ENCODE measurements at regions not wholly inside any gene's neighbourhood (a gene's known extent, or its start where the extent isn't known, plus 50 kb on each side); places are given as distances from the start of the nearest gene placed in this dataset.

DNA sequence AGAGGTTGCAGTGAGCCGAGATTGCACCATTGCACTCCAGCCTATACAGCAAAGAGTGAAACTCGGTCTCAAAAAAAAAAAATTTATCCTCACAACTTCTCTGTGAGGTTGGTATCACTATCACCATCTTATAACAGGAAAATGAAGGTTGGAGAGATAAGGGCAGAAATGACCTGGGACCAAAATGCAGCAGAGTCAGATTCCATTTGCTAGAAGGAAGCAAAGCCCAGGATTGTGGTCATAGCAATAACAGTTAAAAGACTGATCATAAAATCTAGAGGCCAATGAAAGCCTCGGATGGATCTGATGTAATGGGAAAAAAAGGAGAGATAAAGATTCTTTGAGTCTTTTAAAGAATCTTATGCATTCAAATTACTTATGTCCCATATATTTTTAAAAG, 69.6 kb upstream of the TEKT1 start (continued):
- TF ChIP-seq, protein P1, sequence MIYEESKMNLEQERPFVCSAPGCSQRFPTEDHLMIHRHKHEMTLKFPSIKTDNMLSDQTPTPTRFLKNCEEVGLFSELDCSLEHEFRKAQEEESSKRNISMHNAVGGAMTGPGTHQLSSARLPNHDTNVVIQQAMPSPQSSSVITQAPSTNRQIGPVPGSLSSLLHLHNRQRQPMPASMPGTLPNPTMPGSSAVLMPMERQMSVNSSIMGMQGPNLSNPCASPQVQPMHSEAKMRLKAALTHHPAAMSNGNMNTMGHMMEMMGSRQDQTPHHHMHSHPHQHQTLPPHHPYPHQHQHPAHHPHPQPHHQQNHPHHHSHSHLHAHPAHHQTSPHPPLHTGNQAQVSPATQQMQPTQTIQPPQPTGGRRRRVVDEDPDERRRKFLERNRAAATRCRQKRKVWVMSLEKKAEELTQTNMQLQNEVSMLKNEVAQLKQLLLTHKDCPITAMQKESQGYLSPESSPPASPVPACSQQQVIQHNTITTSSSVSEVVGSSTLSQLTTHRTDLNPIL (CRISPR knock-in tag; IDR thresholded peaks at IDR 0.05; ENCODE audit: low read depth), result no peak
- TF ChIP-seq ZFP3 (CRISPR knock-in tag; IDR thresholded peaks at IDR 0.05) (no peak), ESRRG (CRISPR knock-in tag; IDR thresholded peaks at IDR 0.05) (no peak), CSDC2 (CRISPR knock-in tag; IDR thresholded peaks at IDR 0.05) (no peak), PPARA (CRISPR knock-in tag; IDR thresholded peaks at IDR 0.05; ENCODE audit: borderline replicate concordance) (no peak)

DNA sequence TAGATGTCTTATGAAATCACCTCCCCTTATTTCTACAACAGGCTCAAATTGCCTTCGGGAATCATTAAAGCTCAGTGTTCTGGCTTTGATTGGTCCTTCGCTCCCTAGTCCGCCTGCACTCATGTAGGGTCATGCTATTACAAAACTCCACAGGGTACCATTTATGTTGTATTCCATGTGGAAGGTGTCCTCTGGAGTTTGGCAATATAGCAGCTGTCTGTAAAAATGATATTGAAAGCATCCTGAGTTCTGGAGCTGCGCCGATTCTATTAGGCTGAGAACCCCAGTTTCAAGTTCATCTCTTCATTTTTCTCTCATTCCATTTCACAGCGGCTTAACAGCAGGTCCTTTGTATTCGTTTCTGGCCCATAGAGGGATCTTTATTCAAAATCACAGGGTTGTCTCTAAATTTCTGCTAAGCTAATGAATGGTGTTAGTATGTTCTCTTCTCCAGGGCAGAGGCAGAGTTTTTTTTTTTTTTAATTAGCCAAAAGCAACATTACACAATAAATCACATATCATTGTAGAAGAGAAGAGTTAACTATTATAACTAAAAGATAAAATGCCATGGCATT, 71.9 kb upstream of the TEKT1 start:
- no peak for ATAC-seq
- TF ChIP-seq ZC3H10 (CRISPR knock-in tag; IDR thresholded peaks at IDR 0.05), result no peak
- no peak for TF ChIP-seq ZNF565 (CRISPR knock-in tag; conservative IDR thresholded peaks at IDR 0.05; ENCODE audit: low read depth)
- TF ChIP-seq ZFP30 (CRISPR knock-in tag; IDR thresholded peaks at IDR 0.05), result no peak
- no peak for TF ChIP-seq ARNTL (CRISPR knock-in tag; IDR thresholded peaks at IDR 0.05; ENCODE audit: borderline replicate concordance, low read depth)
- TF ChIP-seq PPARA (CRISPR knock-in tag; IDR thresholded peaks at IDR 0.05; ENCODE audit: borderline replicate concordance), result no peak
- no peak for TF ChIP-seq ZNF70 (CRISPR knock-in tag; IDR thresholded peaks at IDR 0.05)
- no peak for TF ChIP-seq CSDC2 (CRISPR knock-in tag; IDR thresholded peaks at IDR 0.05)
- no peak for TF ChIP-seq ISL1 (CRISPR knock-in tag; IDR thresholded peaks at IDR 0.05)
- TF ChIP-seq TOX (CRISPR knock-in tag; IDR thresholded peaks at IDR 0.05; ENCODE audit: borderline replicate concordance), result no peak
- no peak for TF ChIP-seq ZFP3 (CRISPR knock-in tag; IDR thresholded peaks at IDR 0.05)
- no peak for TF ChIP-seq SNAI2 (CRISPR knock-in tag; IDR thresholded peaks at IDR 0.05)
- no peak for TF ChIP-seq ZNF8 (CRISPR knock-in tag; IDR thresholded peaks at IDR 0.05)
- TF ChIP-seq, protein P2, sequence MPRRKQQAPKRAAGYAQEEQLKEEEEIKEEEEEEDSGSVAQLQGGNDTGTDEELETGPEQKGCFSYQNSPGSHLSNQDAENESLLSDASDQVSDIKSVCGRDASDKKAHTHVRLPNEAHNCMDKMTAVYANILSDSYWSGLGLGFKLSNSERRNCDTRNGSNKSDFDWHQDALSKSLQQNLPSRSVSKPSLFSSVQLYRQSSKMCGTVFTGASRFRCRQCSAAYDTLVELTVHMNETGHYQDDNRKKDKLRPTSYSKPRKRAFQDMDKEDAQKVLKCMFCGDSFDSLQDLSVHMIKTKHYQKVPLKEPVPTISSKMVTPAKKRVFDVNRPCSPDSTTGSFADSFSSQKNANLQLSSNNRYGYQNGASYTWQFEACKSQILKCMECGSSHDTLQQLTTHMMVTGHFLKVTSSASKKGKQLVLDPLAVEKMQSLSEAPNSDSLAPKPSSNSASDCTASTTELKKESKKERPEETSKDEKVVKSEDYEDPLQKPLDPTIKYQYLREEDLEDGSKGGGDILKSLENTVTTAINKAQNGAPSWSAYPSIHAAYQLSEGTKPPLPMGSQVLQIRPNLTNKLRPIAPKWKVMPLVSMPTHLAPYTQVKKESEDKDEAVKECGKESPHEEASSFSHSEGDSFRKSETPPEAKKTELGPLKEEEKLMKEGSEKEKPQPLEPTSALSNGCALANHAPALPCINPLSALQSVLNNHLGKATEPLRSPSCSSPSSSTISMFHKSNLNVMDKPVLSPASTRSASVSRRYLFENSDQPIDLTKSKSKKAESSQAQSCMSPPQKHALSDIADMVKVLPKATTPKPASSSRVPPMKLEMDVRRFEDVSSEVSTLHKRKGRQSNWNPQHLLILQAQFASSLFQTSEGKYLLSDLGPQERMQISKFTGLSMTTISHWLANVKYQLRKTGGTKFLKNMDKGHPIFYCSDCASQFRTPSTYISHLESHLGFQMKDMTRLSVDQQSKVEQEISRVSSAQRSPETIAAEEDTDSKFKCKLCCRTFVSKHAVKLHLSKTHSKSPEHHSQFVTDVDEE (CRISPR knock-in tag; IDR thresholded peaks at IDR 0.05), result no peak
- no peak for TF ChIP-seq GLIS3 (CRISPR knock-in tag; IDR thresholded peaks at IDR 0.05)
- TF ChIP-seq, protein P3, sequence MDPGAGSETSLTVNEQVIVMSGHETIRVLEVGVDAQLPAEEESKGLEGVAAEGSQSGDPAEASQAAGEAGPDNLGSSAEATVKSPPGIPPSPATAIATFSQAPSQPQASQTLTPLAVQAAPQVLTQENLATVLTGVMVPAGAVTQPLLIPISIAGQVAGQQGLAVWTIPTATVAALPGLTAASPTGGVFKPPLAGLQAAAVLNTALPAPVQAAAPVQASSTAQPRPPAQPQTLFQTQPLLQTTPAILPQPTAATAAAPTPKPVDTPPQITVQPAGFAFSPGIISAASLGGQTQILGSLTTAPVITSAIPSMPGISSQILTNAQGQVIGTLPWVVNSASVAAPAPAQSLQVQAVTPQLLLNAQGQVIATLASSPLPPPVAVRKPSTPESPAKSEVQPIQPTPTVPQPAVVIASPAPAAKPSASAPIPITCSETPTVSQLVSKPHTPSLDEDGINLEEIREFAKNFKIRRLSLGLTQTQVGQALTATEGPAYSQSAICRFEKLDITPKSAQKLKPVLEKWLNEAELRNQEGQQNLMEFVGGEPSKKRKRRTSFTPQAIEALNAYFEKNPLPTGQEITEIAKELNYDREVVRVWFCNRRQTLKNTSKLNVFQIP (CRISPR knock-in tag; IDR thresholded peaks at IDR 0.05; ENCODE audit: borderline replicate concordance, low read depth), result no peak
- no peak for TF ChIP-seq TCF4 (CRISPR knock-in tag; IDR thresholded peaks at IDR 0.05; ENCODE audit: borderline replicate concordance)
- TF ChIP-seq, protein P1 (CRISPR knock-in tag; IDR thresholded peaks at IDR 0.05; ENCODE audit: low read depth), result no peak

DNA sequence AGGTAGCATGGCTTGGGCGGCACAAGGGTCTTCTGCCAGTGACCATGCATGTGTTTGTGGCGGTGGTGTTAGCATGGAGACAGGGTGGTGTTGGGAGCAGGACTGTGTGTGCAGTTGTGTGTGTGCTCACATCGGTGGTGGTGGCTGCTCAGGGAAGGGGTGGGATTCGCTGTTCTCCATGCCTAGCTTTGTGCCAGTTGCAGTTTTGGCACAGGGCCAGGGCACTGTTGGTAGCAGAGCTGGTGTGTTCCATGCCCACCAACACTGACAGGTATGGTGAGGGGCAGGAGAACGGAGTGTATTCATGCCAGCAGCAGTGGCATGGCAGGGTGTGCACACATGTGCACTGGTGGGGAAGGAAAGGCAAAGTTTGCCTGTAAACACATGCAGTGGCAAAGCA, 77.3 kb upstream of the TEKT1 start:
- no peak for ATAC-seq
- TF ChIP-seq ZFP3 (CRISPR knock-in tag; IDR thresholded peaks at IDR 0.05) (no peak), ZNF70 (CRISPR knock-in tag; IDR thresholded peaks at IDR 0.05) (no peak), CSDC2 (CRISPR knock-in tag; IDR thresholded peaks at IDR 0.05) (no peak), ZFP30 (CRISPR knock-in tag; IDR thresholded peaks at IDR 0.05) (no peak), ARNTL (CRISPR knock-in tag; IDR thresholded peaks at IDR 0.05; ENCODE audit: borderline replicate concordance, low read depth) (no peak), GLIS3 (CRISPR knock-in tag; IDR thresholded peaks at IDR 0.05) (no peak), SNAI2 (CRISPR knock-in tag; IDR thresholded peaks at IDR 0.05) (no peak), TCF4 (CRISPR knock-in tag; IDR thresholded peaks at IDR 0.05; ENCODE audit: borderline replicate concordance) (no peak)
- TF ChIP-seq, protein P4, sequence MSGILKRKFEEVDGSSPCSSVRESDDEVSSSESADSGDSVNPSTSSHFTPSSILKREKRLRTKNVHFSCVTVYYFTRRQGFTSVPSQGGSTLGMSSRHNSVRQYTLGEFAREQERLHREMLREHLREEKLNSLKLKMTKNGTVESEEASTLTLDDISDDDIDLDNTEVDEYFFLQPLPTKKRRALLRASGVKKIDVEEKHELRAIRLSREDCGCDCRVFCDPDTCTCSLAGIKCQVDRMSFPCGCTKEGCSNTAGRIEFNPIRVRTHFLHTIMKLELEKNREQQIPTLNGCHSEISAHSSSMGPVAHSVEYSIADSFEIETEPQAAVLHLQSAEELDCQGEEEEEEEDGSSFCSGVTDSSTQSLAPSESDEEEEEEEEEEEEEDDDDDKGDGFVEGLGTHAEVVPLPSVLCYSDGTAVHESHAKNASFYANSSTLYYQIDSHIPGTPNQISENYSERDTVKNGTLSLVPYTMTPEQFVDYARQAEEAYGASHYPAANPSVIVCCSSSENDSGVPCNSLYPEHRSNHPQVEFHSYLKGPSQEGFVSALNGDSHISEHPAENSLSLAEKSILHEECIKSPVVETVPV (CRISPR knock-in tag; IDR thresholded peaks at IDR 0.05), result no peak
- TF ChIP-seq, protein P3 (CRISPR knock-in tag; IDR thresholded peaks at IDR 0.05; ENCODE audit: borderline replicate concordance, low read depth), result no peak
- TF ChIP-seq, protein P1 (CRISPR knock-in tag; IDR thresholded peaks at IDR 0.05; ENCODE audit: low read depth), result no peak
- TF ChIP-seq, protein P2 (CRISPR knock-in tag; IDR thresholded peaks at IDR 0.05), result no peak

All from SK-N-SH treated with all-trans-retinoic acid at 6 μM for 48 hours (cell line).